Astrocyte of the spinal cord (primary cell): ENCODE measurements at regions not wholly inside any gene's neighbourhood (a gene's known extent, or its start where the extent isn't known, plus 50 kb on each side); places are given as distances from the start of the nearest gene placed in this dataset.

Source experiments
- DNase-seq: peaks from one replicate; pipeline ENCODE4 v3.0.0; 2011; ENCODE audit warnings: low read depth, low spot score
- H3K4me3 ChIP-seq: 2 replicates; pipeline ENCODE4 v1.5.1; 2011; ENCODE audit warnings: low read depth, mild to moderate bottlenecking, low read length, moderate library complexity
- in situ Hi-C: cut with HindIII; loops from 2 replicates; pipeline ENCODE4 v1.10.0; 2017; ENCODE audit warnings: low sequenced_read_pairs
- TF ChIP-seq, protein P1 (sequence below): IDR thresholded peaks from 2 replicates; pipeline ENCODE4 v1.5.1; 2012; ENCODE audit warnings: low read depth, mild to moderate bottlenecking, low read length, inconsistent platforms

DNA sequence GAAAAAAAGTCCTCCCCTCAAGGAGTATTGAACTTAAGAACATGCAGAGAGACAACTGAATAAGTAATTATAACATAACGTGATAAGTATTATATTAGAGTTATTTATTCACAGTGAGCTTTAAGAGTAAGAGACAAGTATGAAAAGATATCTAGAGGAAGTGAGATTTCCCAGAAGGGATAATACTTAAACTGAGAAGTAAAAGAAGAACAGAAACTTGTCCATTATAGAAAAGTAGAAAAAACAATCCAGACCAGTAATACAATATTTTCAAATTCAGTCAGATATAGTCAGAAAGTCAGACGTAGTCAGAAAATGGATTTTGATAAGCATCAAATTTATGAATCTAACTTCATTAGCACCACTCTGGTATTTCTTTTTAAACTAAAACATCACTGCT, 613.0 kb upstream of the CCNG1 start:
- in situ Hi-C loops: no loop called here
- H3K4me3 ChIP-seq: no peak overlapping the region
- DNase-seq: no peak
- TF ChIP-seq, protein P1, sequence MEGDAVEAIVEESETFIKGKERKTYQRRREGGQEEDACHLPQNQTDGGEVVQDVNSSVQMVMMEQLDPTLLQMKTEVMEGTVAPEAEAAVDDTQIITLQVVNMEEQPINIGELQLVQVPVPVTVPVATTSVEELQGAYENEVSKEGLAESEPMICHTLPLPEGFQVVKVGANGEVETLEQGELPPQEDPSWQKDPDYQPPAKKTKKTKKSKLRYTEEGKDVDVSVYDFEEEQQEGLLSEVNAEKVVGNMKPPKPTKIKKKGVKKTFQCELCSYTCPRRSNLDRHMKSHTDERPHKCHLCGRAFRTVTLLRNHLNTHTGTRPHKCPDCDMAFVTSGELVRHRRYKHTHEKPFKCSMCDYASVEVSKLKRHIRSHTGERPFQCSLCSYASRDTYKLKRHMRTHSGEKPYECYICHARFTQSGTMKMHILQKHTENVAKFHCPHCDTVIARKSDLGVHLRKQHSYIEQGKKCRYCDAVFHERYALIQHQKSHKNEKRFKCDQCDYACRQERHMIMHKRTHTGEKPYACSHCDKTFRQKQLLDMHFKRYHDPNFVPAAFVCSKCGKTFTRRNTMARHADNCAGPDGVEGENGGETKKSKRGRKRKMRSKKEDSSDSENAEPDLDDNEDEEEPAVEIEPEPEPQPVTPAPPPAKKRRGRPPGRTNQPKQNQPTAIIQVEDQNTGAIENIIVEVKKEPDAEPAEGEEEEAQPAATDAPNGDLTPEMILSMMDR: no peak

DNA sequence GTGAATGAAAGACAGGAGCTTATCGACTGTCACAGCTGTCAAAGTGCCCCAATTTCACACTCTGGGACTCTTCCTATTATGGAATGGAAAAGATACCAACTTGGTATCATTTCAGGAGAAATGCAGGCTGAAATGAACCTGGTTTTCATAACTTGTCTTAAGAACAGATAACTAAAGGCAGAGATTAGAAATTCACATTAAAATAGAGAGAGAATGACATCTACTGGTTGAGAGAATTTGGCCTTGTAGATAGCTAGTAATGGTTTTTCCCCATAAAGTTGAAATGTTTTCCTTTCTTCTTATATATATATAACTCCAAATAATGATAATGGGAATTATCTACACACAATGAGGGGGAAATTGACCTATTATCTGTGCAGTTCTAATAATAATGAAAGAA, 600.2 kb upstream of the CCNG1 start:
- TF ChIP-seq, protein P1: no peak
- H3K4me3 ChIP-seq: no peak overlapping the region
- DNase-seq: no peak
- in situ Hi-C loops: no loop called here

GRCh38 chr5:162842727-162843126, 594.7 kb upstream of the CCNG1 start:
- TF ChIP-seq, protein P1: no peak
- no peak overlapping the region for H3K4me3 ChIP-seq
- no peak for DNase-seq
- in situ Hi-C loops: no loop called here

DNA sequence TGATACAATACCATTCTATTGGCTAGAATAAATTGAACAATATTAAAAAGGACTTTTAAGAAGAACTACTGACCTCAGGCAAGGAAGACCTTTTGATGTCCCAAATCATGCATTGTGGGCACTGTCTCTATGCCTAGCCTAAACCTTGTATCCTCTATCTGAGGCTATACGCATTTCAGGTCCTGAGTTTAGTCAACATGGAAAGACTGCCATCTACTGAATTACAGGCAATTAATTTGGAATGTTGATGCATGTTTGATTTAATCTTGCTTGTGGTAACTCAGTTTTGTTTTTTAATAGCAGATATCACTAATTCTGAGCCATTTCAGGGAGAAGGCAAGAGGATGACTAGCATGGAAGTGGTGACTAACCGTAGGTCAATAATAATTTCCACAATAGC, 585.3 kb upstream of the CCNG1 start:
- in situ Hi-C loops: no loop called here
- no peak for DNase-seq
- no peak overlapping the region for H3K4me3 ChIP-seq
- TF ChIP-seq, protein P1: no peak

- TF ChIP-seq, protein P1: no peak
- peak; percentile 0 for DNase-seq
- H3K4me3 ChIP-seq: no peak overlapping the region
- in situ Hi-C loops: no loop called here
Measured at GRCh38 chr5:162858770-162859169, 578.6 kb upstream of the CCNG1 start.

- no peak for DNase-seq
- in situ Hi-C loops: no loop called here
- no peak overlapping the region for H3K4me3 ChIP-seq
- TF ChIP-seq, protein P1: no peak
Measured at GRCh38 chr5:162870966-162871365, 566.4 kb upstream of the CCNG1 start.

DNA sequence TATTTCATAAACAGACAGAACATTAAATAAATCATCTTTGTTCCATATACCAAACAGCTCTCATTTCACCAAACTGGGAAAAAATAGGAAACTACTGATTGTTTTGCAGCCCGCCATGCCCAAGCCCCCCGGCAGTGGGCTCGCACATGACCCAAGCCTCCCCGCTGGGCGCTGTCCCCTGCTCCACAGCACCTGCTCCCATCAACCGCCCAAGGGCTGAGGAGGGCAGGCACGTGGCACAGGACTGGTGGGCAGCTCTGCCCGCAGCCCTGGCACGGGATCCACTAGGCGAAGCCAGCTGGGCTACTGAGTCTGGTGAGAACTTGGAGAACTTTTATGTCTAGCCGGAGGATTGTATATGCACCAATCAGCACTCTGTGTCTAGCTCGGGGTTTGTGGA, 554.8 kb upstream of the CCNG1 start:
- TF ChIP-seq, protein P1: no peak
- H3K4me3 ChIP-seq: no peak overlapping the region
- in situ Hi-C loops: no loop called here
- no peak for DNase-seq
